ENCODE measurements at regions not wholly inside any gene's neighbourhood (a gene's known extent, or its start where the extent isn't known, plus 50 kb on each side); places are given as distances from the start of the nearest gene placed in this dataset.
"Not testable (repeated sequence)": the region's sequence is repeated elsewhere in the genome, so short reads cannot be mapped to it uniquely, and the experiment has no call there.

DNA sequence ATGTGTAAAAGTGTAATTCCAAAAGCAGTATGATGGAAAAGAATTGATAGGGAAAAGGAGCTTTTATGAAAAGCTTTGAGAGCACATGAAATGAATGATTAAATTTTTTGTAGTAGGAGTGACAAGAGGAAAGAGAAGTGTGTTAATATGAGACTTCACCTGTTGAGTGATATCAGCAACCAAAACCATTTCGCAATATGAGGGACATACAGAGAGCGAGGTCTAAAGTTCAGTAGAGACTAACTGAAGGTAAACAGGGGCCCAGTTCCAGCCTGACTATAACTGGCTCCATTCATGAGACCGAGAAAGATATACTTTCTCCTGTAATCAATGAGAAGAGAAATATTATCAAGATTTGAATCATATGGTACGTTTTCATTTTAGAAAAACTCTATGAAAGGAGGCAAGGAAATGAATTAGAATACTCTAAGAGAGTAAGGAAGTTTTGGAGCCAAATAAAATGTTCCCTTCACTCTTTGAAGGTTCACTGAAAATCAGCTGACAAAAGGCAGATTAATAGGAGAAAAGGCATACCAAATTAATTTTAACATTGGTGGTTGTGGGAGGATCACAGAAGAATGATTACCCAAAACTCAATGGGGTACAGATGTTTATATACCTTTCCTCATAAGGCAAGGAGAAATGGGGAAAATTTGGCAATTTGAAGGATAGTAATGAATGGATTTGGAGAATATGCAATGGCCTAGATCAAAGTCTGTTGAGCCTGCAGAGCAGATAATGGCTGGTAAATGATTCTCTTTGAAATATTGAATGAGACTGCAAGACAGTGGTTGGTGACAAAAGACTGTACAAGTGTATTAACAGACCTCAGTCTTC is 932.2 kb downstream of the TDRD15 start:
- no peak for DNase-seq (ENCODE audit: low read depth in 2 of 2, low spot score in 1 of 2)

DNA sequence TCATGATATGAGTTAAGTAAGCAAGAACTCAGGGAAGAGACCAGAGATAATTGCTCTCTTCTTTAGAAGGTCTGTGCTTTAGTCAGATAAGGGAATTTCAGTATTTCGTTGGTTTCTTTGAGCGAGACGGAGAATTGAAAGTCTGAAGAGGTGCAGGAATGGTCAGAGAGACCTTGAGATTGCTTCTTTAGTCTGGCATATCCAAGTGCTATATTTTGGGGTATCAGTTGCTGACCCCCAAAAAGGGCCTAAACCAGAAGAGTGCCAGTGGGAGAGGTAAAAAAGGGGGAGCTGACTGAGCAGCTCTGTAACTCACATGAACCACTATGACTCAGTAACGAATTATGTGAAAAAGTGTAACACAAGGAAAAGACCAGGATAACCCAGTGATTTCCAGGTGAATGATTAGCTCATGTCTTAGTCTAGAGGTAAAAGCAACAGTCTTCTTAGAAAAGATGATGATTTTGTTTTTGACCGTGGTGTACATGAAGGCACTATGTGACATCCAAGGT is 932.9 kb downstream of the TDRD15 start:
- no peak for DNase-seq (ENCODE audit: low read depth in 2 of 2, low spot score in 1 of 2)

DNA sequence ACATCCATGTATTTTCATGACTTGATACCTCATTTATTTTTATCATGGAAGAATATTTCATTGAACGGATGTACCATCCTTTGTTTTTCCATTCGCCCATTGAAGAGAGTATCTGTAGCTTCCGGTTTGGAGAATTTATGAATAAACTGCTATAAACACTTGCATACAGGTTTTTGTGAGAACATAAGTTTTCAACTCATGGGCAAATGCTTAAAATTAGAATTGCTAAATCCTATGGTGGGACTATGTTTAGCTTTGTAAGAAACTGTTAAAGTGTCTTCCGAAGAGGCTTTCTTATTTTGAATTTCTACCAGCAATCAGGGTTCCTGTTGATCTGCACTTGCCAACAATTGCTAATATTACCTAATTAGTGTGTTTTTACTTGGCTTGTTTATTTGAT is 938.9 kb downstream of the TDRD15 start:
- no peak for DNase-seq (ENCODE audit: low read depth in 2 of 2, low spot score in 1 of 2)

DNA sequence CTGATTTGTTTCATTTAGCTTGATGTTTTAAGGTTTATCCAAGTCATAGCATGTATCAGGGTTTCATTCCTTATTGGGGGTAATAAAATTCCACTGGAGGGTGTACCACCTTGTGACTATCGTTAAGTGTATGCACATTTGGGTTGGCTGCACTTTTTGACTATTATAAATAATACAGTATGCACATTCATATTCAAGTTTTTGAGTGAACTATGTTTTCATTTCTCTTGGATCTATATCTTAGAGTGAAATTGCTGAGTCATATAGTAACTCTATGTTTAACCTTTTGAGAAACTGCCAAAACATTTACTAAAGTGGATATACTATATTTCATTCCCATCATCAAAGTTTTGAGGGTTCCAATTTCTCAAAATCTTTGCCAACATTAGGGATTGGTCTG is 952.7 kb downstream of the TDRD15 start:
- no peak for DNase-seq (ENCODE audit: low read depth in 2 of 2, low spot score in 1 of 2)

DNA sequence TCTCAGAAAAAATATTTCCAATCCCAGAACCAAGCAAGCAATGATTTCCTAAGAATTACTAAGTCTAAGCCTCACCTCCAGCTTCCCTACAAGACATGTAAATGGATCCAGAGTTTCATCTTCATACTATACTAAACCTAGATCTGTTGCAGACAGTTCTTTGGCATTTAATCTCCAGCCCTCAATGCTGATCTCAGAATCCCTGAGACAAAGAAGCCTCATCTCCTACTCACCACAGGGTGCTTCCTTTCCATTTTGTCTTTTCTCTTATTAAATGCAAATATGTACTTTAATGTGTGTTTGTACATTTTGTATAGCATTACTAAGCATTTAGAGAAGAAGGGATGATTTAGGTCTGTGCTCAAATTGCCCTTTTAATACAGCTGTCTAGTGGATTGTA is 954.9 kb downstream of the TDRD15 start:
- DNase-seq (ENCODE audit: low read depth in 2 of 2, low spot score in 1 of 2), result no peak

DNA sequence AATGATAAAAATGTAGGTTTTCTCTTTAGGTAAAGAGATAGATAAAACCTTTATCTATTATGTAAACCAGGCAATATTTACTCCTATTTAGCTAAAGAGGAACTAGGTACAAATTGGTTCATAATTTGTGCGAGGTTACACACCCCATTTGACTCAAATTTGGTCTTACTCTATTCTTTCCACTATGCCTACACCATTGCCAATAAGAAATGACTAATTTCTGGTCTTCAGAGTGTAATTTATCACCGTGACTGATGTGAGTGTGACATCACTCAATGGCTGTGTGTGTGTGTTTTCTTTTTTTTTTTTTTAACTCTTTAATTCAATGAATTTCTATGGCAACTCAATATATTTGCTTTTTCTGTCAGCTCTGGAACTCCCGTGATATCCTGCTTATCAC is 955.8 kb downstream of the TDRD15 start:
- no peak for DNase-seq (ENCODE audit: low read depth in 2 of 2, low spot score in 1 of 2)

DNA sequence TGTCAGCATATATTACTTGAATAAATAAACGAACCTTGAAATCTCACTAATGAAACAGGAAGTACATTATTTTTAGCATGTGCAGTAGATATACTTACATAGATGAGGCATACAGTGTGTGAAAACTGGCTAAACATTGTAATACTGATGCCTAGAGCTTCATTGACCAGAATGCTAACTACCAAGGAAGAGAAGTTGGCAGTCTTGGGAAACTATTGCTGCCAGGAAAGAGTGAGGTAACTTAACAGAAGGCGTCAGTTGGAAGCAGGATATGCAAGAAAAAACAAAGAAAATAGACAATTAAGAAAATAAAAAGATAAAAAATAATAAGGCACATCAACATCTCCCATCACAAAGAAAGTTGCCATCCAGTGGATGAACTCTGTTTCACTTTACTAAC is 963.0 kb downstream of the TDRD15 start:
- no peak for DNase-seq (ENCODE audit: low read depth in 2 of 2, low spot score in 1 of 2)

DNA sequence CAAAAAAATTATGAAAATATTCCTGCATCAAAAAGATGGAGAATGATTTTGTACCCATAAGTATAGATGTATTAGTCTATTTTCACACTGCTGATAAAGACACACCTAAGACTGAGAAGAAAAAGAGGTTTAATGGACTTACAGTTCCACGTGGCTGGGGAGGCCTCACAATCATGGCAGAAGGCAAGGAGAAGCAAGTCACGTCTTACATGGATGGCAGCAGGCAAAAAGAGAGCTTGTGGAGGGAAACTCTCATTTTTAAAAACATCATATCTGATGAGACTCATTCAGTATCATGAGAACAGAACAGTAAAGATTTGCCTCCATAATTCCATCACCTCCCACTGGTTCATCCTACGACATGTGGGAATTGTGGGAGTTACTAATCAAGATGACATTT is 979.8 kb downstream of the TDRD15 start:
- DNase-seq (ENCODE audit: low read depth in 2 of 2, low spot score in 1 of 2), result not testable (repeated sequence)

DNA sequence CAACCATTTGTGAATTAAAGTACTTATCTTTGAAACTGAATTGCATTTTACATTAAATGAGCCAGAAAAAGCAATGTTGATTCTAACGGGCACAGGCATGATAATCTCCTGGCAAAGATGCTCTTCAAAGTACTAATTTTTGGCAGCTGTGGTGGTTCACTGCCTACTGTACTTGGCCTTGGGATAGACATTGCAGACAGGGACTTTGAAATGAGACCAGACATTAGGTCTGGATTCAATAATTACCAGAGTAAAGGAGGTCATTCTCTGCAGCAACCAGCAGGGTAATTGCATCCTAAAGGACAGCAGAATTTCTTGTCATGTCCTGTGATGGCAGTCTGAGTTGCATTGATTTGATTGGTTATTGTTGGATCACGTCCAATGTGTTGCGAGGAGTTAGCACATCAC is 986.5 kb downstream of the TDRD15 start:
- DNase-seq (ENCODE audit: low read depth in 2 of 2, low spot score in 1 of 2), result no peak

DNA sequence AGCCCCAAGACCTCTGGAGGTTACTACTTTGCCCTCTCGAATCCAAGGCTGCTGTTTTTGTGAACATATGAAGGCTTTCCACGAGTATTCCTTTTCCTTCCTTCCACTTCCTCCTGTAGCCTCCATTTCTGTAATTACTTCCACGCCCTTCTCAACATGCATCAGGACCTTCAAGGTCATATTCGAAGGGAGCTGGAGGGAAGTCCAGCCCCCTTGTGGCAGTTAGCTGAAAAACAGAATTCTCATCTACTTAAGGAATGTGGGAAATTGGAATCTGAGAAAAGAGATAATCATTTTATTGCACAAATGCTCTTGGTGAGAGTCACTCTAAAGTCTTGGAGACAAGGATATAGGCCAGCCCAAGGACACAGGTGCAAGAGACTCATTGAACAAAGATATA is 1000.2 kb downstream of the TDRD15 start:
- DNase-seq (ENCODE audit: low read depth in 2 of 2, low spot score in 1 of 2), result no peak

DNA sequence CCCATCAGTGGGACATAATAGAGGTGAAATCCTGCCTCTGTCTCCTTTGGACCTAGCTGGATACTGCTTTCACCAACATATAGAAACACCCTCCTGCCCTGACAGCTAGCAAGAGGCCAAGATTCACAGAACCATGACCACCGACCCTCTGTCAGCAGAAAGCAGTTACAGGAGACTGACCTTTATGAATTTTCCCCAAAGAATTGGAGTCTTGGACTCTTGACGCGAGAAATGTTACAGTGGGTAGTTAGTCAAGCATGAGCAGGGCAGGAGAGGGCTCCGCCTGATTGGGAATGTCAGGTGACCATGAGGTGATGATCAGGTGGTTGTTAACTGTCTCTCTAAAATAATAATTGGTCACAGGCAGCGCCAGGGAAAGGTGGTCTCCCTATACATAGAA is 1002.3 kb downstream of the TDRD15 start:
- DNase-seq (ENCODE audit: low read depth in 2 of 2, low spot score in 1 of 2), result no peak

DNA sequence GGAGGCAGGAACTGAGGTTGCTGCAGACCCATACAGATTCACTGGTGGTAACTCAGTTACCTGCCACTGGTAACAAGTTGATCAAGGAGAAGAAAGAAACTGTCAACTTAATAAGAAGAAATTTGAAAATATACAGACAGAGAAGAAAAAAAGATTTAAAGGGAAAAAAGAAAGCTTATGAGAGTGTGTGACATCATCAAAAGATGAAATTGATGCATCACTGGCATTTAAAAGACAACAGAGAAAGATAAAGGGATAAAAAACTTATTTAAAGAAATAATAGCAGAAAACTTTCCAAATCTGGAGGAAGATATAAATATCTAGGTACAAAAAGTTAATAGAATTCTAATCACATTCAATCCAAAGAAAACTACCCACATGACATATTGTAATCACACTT is 1003.2 kb downstream of the TDRD15 start:
- no peak for DNase-seq (ENCODE audit: low read depth in 2 of 2, low spot score in 1 of 2)

DNA sequence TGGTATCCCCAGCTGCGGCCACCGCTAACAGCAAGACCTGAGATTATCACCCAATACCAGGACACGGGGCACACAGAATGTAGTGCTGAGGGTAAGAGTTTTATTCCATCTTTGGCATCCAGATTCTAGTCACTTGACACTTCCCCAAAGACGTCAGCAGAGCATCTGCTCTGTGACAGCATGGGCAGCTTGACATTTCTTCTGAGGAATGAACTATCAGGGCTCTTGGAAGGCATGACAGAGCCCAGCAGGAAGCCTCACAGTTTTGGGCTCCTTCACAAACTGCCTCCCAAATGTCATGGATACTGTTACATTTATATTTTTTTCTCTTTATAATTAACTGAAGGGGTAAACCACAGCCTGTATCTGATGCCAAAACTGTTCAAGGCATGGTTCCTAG is 1010.7 kb downstream of the TDRD15 start:
- no peak for DNase-seq (ENCODE audit: low read depth in 2 of 2, low spot score in 1 of 2)

DNA sequence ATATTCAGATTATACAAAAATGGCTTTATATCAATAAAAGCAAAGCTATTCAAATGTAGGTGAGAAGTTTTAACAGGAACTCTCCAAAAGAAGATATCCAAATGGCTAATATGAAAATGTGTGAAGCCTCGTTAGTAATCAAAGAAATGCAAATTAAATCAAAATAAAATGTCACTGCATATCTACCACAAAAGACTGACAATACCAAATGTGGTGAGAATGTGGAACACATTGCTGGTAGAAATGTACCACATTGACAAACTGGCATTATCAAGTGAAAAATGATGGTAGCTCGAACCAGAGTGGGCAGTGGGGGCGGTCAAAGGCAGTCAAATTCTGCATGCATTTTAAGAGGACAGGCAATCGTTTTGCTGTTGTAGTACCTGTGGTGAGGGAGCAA is 1012.7 kb downstream of the TDRD15 start:
- no peak for DNase-seq (ENCODE audit: low read depth in 2 of 2, low spot score in 1 of 2)

DNA sequence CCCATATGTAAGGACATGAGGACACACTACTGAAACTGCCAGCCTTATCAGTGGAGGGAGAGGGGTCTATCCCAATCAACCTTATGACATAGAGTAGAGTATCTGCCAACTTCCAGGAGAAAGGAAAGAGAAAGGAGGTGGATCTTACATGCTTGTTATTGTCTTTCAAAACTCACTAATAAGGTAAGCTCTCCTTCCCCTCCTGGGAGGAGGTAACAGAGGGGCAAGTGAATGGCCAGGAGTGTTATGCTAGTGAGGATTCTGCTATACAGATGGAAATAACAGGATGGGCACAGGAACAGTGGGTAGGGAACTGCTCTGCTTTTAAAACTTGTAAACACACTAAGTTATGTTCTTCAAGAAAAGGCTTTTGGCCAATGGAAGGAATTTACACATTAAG is 1020.1 kb downstream of the TDRD15 start:
- no peak for DNase-seq (ENCODE audit: low read depth in 2 of 2, low spot score in 1 of 2)

DNA sequence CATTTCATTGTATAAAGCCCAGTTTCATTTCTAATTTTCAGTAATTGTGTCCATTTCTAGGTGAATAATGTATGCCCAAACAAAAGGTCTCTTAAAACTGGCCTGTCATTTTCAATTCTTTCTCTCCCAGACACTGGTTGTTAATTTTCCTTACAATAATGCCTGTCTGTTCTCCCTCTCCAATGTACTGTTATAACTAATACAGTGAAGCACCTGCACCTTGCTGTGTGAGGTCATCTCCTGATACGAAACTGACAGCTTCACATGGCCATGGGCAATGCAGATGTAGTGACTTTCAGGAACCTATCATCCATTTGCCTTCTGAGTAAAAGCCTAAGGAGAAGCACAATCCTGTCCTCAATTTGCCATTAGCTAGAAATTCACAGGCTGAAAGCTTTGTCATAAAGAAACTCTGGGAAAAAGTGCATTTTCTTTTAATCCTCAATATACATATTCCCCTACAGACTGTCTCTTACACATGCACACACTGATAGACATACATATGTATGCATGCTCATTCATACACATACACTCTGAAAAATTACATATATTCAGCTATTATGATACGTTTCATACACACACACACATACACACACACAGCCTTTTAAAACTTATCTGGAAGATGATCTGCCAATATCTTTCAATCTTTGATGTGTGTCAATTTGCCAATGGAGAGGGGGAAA is 1030.3 kb downstream of the TDRD15 start:
- no peak for DNase-seq (ENCODE audit: low read depth in 2 of 2, low spot score in 1 of 2)

DNA sequence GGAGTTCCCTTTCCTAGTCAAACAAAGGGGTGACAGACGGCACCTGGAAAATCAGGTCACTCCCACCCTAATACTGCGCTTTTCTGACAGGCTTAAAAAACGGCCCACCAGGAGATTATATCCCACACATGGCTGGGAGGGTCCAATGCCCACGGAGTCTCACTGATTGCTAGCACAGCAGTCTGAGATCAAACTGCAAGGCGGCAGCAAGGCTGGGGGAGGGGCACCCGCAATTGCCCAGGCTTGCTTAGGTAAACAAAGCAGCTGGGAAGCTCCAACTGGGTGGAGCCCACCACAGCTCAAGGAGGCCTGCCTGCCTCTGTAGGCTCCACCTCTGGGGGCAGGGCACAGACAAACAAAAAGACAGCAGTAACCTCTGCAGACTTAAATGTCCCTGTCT is 1032.9 kb downstream of the TDRD15 start:
- DNase-seq (ENCODE audit: low read depth in 2 of 2, low spot score in 1 of 2), result not testable (repeated sequence)

DNA sequence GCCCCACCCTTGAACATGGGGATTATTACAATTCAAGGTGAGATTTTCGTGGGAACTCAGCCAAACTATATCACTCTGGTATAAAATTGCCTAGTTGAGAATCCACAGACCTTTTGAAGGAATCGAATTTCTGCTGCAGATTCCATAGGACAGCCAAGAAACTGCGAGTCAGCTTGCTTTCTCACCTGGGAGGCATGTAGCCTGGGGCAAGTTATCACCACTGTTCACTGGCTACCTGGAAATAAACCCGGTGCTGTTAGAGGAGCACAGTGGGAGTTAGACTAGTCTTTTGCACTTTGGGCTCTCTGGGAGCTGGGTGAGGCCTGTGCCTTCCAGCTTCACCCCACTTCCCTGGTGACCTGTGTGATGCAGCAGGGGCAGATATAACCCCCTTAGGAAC is 1043.5 kb downstream of the TDRD15 start:
- DNase-seq (ENCODE audit: low read depth in 2 of 2, low spot score in 1 of 2), result no peak

DNA sequence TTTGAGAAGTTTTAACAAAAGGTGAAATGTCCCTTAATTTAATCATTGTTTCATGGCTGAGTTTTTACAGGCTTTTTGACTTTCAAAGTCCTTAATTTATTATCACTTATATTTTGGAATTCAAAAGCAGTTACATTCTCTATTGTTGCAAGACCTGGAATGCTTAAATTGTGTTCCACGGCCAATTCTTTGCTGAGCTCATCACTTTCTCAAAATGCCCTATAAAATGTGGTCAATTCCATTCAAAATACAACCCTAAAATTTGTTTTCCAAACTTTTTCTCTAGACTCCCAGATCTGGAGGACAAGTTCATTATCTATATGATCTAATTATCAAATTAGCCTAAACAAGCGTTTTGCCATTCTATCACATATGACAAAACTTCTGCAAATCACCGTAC is 1051.2 kb downstream of the TDRD15 start:
- DNase-seq (ENCODE audit: low read depth in 2 of 2, low spot score in 1 of 2), result no peak

DNA sequence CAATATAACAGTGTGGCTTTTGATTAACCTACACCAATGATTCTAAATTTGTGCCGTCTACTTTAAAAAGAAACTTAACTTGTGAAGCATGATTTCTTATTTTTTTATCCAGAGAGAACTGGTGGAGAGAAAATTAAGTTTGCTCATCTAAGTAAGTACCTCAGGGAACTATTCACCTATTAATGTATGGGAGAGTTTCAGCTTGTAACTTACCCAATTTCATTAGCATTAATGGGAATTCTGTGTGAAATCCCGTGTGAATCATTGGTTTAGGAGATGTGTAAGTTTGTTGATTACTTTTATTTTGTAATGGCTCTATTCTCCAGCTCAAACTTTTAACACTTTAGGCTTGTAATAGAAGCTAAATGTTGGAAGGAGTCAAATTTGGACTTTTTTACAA is 1061.5 kb downstream of the TDRD15 start:
- no peak for DNase-seq (ENCODE audit: low read depth in 2 of 2, low spot score in 1 of 2)

DNA sequence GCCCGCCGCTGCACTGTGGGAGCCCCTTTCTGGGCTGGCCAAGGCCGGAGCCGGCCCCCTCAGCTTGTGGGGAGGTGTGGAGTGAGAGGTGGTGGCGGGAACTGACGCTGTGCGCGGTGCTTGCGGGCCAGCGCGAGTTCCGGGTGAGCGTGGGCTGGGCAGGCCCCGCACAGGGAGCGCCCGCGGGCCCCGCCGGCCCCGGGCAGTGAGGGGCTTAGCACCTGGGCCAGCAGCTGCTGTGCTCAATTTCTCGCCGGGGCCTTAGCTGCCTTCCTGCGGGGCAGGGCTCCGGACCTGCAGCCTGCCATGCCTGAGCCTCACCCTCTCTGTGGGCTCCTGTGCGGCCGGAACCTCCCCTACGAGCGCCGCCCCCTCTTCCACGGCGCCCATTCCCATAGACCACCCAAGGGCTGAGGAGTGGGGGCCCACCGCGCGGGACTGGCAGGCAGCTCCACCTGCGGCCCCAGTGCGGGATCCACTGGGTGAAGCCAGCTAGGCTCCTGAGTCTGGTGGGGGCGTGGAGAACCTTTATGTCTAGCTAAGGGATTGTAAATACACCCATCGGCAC is 1062.6 kb downstream of the TDRD15 start:
- DNase-seq (ENCODE audit: low read depth in 2 of 2, low spot score in 1 of 2), result not testable (repeated sequence)

DNA sequence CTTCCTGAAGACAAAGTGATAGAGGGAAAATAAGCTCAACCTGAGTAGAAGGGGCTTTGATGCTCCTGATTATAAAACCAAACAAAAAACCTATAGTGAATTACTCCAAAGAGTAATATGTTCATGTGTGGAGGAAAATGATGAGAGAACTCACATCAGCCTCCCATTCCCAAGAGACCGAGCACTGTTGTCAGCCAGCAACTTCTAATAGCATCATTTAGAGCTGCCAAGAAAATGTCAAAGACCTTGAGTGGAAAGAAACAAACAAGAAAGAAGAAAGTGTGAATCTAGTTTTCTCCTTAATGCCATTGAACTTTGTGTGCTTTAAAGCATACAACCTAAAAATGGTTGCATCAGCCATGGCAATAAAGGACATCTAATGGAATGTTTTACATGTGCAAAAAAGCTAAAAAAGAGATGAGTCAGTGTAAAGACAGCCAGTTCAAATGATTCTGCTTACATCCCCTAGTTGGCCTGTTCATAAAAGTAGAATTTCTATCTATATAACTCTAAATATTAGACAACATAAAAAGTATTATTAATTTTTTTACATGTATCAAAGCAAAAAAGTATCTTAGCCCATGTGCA is 1066.2 kb downstream of the TDRD15 start:
- DNase-seq (ENCODE audit: low read depth in 2 of 2, low spot score in 1 of 2), result no peak
